ENCODE measurements at regions not wholly inside any gene's neighbourhood (a gene's known extent, or its start where the extent isn't known, plus 50 kb on each side); places are given as distances from the start of the nearest gene placed in this dataset.

DNA sequence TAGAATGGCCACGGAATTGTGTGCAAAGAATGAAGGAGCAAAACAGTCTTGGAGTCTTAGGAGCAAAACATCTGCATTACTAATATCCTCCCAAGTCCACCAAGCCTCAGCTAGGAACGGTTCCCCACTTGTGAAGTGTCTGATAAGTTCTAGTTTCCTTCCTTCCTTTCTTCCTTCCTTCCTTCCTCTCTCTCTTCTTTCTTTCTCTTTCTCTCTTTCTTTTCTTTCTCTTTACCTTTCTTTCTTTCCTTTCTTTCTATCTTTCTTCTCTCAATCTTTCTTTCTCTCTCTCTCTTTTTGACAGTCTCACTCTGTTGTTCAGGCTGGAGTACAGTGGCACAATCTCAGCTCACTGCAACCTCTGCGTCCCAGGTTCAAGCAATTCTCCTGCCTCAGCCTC is 160.8 kb downstream of the FOXL1 start:
- Histone ChIP-seq H3K27ac (ENCODE audit: low read depth in 1 of 2, low read length in 2 of 2) (no peak overlapping the region), H3K36me3 (ENCODE audit: control insufficient read depth in 4 of 4, insufficient read depth in 3 of 4, low read depth in 1 of 4, low read length in 3 of 4) (no peaks in the 10 kb centered on the region), H3K9me3 (ENCODE audit: control insufficient read depth in 4 of 4, low read length in 3 of 4) (no peaks in the 10 kb centered on the region), H3K27me3 (ENCODE audit: control insufficient read depth in 4 of 4, insufficient read depth in 4 of 4, low read length in 3 of 4) (peaks cover 0 to 3% (median 0%) of the 10 kb centered on the region in 4 donors), H3K4me3 (ENCODE audit: low read depth in 1 of 3, low read length in 3 of 3) (no peak overlapping the region), H3K9ac (ENCODE audit: low read depth in 1 of 2, low read length in 2 of 2) (no peak overlapping the region), H3K4me1 (ENCODE audit: control insufficient read depth in 4 of 4, insufficient read depth in 4 of 4, low read length in 3 of 4) (peaks cover 0 to 2% (median 0%) of the 10 kb centered on the region in 4 donors)
- DNase-seq (ENCODE audit: low spot score) = no peak
- TF ChIP-seq NR2F2 (IDR thresholded peaks at IDR 0.05) (no peak), FOXA2 (IDR thresholded peaks at IDR 0.05) (no peak), SP1 (IDR thresholded peaks at IDR 0.05) (no peak), RAD21 (IDR thresholded peaks at IDR 0.05) (no peak), JUND (IDR thresholded peaks at IDR 0.05) (no peak), HNF4A (conservative IDR thresholded peaks at IDR 0.05) (no peak), TAF1 (conservative IDR thresholded peaks at IDR 0.05) (no peak)
- TF ChIP-seq, protein P1, sequence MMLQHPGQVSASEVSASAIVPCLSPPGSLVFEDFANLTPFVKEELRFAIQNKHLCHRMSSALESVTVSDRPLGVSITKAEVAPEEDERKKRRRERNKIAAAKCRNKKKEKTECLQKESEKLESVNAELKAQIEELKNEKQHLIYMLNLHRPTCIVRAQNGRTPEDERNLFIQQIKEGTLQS (IDR thresholded peaks at IDR 0.05) = no peak
- 68% methylated on average over 3 of the region's 3 CpGs for WGBS

DNA sequence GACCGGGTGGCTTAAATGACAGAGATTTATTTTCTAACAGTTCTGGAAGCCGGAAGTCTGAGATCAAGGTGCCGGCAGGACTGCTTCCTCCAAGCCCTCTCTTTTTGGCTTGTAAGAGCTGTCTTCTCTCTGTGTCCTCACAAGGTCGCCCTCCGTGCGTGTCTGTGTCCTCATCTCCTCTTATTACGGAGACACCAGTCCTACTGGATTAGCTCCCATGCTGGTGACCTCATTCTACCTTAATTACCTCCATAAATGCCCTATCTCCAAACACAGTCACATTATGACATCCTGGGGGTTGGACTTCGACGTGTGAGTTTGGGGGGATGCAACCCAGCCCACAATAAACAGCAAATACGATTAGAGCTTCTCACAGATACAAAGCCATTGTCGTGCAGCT is 161.5 kb downstream of the FOXL1 start:
- Histone ChIP-seq H3K4me3 (ENCODE audit: low read depth in 1 of 3, low read length in 3 of 3) (no peak overlapping the region), H3K9ac (ENCODE audit: low read depth in 1 of 2, low read length in 2 of 2) (no peak overlapping the region), H3K27me3 (ENCODE audit: control insufficient read depth in 4 of 4, insufficient read depth in 4 of 4, low read length in 3 of 4) (peaks cover 0 to 3% (median 0%) of the 10 kb centered on the region in 4 donors), H3K27ac (ENCODE audit: low read depth in 1 of 2, low read length in 2 of 2) (no peak overlapping the region), H3K4me1 (ENCODE audit: control insufficient read depth in 4 of 4, insufficient read depth in 4 of 4, low read length in 3 of 4) (peaks cover 0 to 2% (median 0%) of the 10 kb centered on the region in 4 donors), H3K9me3 (ENCODE audit: control insufficient read depth in 4 of 4, low read length in 3 of 4) (no peaks in the 10 kb centered on the region), H3K36me3 (ENCODE audit: control insufficient read depth in 4 of 4, insufficient read depth in 3 of 4, low read depth in 1 of 4, low read length in 3 of 4) (no peaks in the 10 kb centered on the region)
- TF ChIP-seq RXRA (IDR thresholded peaks at IDR 0.05) (no peak), GABPA (IDR thresholded peaks at IDR 0.05 in 1 of 2, conservative IDR thresholded peaks at IDR 0.05 in 1 of 2) (no peak), RAD21 (IDR thresholded peaks at IDR 0.05) (no peak), TAF1 (conservative IDR thresholded peaks at IDR 0.05) (no peak), HNF4G (IDR thresholded peaks at IDR 0.05) (no peak), JUND (IDR thresholded peaks at IDR 0.05) (no peak)
- TF ChIP-seq, protein P2, sequence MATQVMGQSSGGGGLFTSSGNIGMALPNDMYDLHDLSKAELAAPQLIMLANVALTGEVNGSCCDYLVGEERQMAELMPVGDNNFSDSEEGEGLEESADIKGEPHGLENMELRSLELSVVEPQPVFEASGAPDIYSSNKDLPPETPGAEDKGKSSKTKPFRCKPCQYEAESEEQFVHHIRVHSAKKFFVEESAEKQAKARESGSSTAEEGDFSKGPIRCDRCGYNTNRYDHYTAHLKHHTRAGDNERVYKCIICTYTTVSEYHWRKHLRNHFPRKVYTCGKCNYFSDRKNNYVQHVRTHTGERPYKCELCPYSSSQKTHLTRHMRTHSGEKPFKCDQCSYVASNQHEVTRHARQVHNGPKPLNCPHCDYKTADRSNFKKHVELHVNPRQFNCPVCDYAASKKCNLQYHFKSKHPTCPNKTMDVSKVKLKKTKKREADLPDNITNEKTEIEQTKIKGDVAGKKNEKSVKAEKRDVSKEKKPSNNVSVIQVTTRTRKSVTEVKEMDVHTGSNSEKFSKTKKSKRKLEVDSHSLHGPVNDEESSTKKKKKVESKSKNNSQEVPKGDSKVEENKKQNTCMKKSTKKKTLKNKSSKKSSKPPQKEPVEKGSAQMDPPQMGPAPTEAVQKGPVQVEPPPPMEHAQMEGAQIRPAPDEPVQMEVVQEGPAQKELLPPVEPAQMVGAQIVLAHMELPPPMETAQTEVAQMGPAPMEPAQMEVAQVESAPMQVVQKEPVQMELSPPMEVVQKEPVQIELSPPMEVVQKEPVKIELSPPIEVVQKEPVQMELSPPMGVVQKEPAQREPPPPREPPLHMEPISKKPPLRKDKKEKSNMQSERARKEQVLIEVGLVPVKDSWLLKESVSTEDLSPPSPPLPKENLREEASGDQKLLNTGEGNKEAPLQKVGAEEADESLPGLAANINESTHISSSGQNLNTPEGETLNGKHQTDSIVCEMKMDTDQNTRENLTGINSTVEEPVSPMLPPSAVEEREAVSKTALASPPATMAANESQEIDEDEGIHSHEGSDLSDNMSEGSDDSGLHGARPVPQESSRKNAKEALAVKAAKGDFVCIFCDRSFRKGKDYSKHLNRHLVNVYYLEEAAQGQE (IDR thresholded peaks at IDR 0.05) = no peak
- TF ChIP-seq, protein P1 (IDR thresholded peaks at IDR 0.05) = no peak
- 58% methylated on average over 11 of the region's 11 CpGs for WGBS
- no peak for DNase-seq (ENCODE audit: low spot score)

DNA sequence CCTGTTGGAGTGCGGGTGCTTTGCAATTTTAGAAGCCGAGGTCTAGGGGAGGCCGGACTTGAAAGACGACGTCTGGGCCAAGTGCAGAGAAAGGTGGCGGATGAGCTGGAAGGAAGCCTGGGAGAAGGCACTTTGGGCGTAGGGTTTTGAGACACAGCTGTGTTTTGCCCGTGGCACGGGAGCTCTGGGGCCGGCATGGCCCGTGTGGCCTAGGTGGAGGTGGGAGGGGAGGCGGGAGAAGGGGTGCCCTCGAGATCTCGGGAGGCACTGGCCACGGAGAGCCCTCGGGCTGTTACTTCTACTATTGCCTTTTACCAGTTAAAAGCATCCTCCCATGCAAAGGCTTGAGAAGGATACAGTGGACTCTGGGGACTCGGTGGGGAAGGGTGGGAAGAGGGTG is 161.9 kb downstream of the FOXL1 start:
- no peak for DNase-seq (ENCODE audit: low spot score)
- no peaks in the 10 kb centered on the region for H3K36me3 ChIP-seq (ENCODE audit: control insufficient read depth in 4 of 4, insufficient read depth in 3 of 4, low read depth in 1 of 4, low read length in 3 of 4)
- H3K27ac ChIP-seq (ENCODE audit: low read depth in 1 of 2, low read length in 2 of 2) = no peak overlapping the region
- TF ChIP-seq, protein P3, sequence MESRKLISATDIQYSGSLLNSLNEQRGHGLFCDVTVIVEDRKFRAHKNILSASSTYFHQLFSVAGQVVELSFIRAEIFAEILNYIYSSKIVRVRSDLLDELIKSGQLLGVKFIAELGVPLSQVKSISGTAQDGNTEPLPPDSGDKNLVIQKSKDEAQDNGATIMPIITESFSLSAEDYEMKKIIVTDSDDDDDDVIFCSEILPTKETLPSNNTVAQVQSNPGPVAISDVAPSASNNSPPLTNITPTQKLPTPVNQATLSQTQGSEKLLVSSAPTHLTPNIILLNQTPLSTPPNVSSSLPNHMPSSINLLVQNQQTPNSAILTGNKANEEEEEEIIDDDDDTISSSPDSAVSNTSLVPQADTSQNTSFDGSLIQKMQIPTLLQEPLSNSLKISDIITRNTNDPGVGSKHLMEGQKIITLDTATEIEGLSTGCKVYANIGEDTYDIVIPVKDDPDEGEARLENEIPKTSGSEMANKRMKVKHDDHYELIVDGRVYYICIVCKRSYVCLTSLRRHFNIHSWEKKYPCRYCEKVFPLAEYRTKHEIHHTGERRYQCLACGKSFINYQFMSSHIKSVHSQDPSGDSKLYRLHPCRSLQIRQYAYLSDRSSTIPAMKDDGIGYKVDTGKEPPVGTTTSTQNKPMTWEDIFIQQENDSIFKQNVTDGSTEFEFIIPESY (IDR thresholded peaks at IDR 0.05) = no peak
- TF ChIP-seq RAD21 (IDR thresholded peaks at IDR 0.05) = no peak
- TF ChIP-seq RXRA (IDR thresholded peaks at IDR 0.05) = no peak
- TF ChIP-seq HNF4A (conservative IDR thresholded peaks at IDR 0.05) = no peak
- TF ChIP-seq NR2F2 (IDR thresholded peaks at IDR 0.05) = no peak
- TF ChIP-seq JUND (IDR thresholded peaks at IDR 0.05) = no peak
- no peak for TF ChIP-seq EGR1 (IDR thresholded peaks at IDR 0.05; ENCODE audit: low read depth in 2 of 2)
- 83% methylated on average over 17 of the region's 17 CpGs for WGBS
- no peaks in the 10 kb centered on the region for H3K9me3 ChIP-seq (ENCODE audit: control insufficient read depth in 4 of 4, low read length in 3 of 4)
- H3K27me3 ChIP-seq (ENCODE audit: control insufficient read depth in 4 of 4, insufficient read depth in 4 of 4, low read length in 3 of 4) = peaks cover 0 to 3% (median 0%) of the 10 kb centered on the region in 4 donors
- H3K4me3 ChIP-seq (ENCODE audit: low read depth in 1 of 3, low read length in 3 of 3) = no peak overlapping the region
- peaks cover 0 to 2% (median 0%) of the 10 kb centered on the region in 4 donors for H3K4me1 ChIP-seq (ENCODE audit: control insufficient read depth in 4 of 4, insufficient read depth in 4 of 4, low read length in 3 of 4)
- no peak overlapping the region for H3K9ac ChIP-seq (ENCODE audit: low read depth in 1 of 2, low read length in 2 of 2)

Data from liver (tissue), 7 donors.